HG03442 (cell line): ENCODE measurements at regions not wholly inside any gene's neighbourhood (a gene's known extent, or its start where the extent isn't known, plus 50 kb on each side); places are given as distances from the start of the nearest gene placed in this dataset.
"Not testable (repeated sequence)": the region's sequence is repeated elsewhere in the genome, so short reads cannot be mapped to it uniquely, and the experiment has no call there.

Experiments
- ATAC-seq: cut with Tn5 transposase; IDR thresholded peaks from one replicate; pipeline ENCODE4 v1.9.1; 2021; ENCODE audit warnings: mild to moderate bottlenecking, moderate library complexity; ENCODE audit not compliant: unreplicated experiment

DNA sequence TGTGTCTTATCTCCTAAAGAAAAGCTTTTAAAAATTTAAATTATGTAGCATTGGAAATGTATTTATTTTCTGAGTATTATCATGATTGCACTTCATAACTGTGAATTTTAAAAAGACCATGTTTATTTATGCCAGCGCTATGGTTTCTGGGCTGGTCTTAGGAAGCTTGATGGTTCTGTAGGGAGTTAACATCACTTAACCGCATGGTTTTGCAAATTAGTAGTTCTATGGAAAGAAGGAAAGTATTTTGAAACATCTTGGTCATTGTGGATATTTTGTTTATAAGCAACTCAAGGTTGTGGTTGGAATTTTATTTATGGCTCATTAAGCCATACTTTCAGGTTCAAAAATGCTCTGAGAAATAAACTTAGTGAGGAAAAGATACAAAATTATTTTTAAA lies 549.4 kb downstream of the STK39 start:
- ATAC-seq: no peak

DNA sequence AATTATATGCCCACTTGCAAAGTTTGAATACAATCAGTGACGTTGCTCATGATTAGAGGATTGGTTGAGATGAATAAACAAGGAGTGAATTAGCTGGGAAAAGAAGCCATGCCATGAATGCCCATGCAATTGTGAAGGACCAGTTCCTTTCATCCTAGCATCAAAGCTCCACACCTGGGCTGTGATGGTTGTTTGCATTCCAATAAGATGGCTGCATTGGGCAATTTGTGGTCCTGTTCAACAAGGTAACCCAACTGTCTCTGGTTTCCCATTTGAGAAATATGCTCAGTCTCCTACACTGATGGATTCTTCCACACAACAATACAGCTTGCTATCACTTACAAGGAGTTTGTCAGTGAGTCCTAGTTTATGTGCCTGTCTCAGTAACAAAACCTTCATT lies 550.2 kb downstream of the STK39 start:
- ATAC-seq: no peak

GRCh38 chr2:167692936-167693335 lies 554.5 kb downstream of the STK39 start:
- no peak for ATAC-seq

- no peak for ATAC-seq
Observed at GRCh38 chr2:167692191-167692590, 555.2 kb downstream of the STK39 start.

- ATAC-seq: no peak
Observed at GRCh38 chr2:167689444-167689843, 558.0 kb downstream of the STK39 start.

DNA sequence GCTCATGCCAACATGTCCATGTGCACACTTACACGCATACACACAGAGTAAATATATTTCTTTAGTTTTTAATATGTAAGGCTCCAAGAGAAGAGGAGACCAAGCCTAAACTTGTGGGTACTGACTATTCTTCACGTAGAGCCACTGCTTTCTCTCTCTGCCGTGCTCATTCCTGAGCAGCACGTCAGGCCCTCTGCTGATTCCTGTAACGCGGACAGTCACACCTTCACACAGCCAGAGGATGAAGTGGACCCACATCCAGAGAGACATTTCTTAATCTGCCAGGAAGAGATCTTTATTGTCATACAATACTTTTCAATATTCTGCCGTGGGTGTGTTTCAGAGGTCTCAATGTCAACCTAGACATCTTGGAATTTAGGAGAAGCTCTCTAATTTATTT lies 560.7 kb downstream of the STK39 start:
- ATAC-seq: no peak

GRCh38 chr2:167681234-167682015 lies 566.0 kb downstream of the STK39 start:
- ATAC-seq: no peak

DNA sequence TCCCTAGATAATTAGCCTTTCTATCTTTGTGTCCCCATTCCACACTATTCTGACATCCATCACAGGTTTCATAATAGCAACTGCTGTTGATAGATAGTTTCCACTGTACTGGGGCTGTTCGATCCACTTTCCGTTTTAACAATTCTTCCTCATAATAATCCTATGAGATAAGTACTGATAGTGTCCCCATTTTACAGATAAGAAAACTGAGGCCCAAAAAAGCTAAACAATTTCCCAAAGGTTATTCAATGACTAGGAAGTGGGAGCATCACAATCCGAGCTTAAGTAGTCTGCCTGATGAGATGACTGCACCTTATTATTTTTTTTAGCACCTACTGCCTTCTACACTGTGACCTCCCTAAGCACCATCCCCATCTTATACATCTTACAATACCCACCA lies 569.2 kb downstream of the STK39 start:
- no peak for ATAC-seq

- ATAC-seq: no peak
Observed at GRCh38 chr2:167675906-167676305, 571.5 kb downstream of the STK39 start.

DNA sequence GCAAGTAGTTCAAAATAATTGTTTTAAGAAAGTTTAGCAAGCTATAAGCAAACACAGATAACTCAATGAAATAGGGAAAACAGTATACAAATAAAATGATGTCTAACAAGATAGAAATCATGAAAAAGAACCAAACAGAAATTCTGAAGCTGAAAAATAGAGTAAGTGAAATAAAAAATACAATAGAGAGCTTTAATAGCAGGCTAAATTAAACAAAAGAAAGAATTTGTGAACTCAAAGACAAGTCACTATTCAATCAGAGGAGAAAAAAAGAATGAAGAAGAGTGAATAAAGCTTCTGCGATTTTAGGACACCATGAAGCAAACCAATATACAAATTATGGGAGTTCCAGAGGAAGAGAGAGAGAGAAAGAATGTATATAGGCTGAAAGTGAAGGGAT lies 576.8 kb downstream of the STK39 start:
- ATAC-seq: no peak

GRCh38 chr2:167653131-167653530 lies 594.3 kb downstream of the STK39 start:
- ATAC-seq: no peak

- no peak for ATAC-seq
Observed at GRCh38 chr2:167652401-167652800, 595.0 kb downstream of the STK39 start.

- no peak for ATAC-seq
Observed at GRCh38 chr2:167651406-167652151, 595.8 kb downstream of the STK39 start.

DNA sequence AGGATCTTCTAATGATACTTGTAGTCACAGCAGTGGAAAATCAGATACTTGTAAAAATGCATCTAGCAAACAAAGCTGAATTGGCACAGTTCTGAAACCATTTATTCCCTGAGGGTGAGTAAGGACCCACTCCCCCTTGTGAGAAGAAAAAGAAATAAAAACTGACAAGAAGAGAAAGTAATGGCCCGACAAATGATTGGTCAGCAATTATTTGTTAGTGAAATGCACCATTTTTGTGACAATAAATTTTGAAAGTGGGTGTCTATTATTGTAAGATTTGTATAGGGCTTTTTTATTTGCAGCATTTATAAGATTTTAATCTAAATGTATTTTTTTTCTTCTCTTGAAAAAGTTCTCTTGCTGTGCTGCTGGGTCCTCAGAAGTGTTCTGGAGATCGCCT lies 600.8 kb downstream of the STK39 start:
- no peak for ATAC-seq

DNA sequence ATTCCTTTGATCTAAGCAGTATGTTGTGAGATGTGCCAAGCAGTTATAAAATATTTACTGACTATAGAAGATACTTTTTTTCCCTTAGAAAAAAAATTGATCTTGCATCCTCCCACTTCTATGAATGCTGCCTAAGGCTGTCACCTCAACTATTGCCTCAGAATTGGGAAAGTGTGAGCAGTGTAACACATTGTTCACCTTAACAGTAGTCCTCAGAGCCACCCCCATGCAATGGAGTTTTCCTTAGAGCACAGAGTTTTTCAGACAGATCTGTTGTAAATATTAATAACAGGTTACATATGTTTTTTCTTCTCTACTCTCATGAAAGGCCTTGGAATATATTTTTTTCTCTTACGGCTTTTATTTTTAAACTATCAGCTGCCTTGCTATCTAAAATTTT lies 607.3 kb downstream of the STK39 start:
- ATAC-seq: no peak

GRCh38 chr2:167637741-167638140 lies 609.7 kb downstream of the STK39 start:
- ATAC-seq: no peak

DNA sequence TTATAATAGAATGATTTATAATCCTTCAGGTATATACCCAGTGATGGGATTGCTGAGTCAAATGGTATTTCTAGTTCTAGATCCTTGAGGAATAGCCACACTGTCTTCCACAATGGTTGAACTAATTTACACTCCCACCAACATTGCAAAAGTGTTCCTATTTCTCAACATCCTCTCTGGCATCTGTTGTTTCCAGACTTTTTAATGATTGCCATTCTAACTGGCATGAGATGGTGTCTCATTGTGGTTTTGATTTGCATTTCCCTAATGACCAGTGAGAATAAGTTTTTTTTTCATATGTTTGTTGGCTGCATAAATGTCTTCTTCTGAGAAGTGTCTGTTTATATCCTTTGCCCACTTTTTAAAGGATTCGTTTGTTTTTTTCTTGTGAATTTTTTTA lies 615.1 kb downstream of the STK39 start:
- not testable (repeated sequence) for ATAC-seq

- no peak for ATAC-seq
Observed at GRCh38 chr2:167626961-167627360, 620.4 kb downstream of the STK39 start.

DNA sequence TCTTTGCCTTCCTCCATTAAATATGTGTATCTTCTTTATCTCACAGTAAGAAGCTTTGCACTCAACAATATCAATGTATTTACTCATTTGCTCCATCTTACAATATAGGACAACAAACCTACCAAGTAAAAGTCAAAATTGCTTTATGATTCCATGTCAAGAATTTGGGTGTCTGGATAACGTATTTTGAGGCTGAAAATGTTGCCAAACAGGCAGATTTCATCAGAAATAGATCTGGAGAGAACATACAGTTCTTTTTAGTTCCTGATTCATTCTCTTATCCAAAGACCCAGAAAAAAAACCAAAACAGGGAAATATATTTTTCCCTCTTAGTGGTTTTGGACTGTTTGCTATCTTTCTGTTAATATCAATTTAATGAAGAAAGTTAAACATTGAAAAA lies 621.1 kb downstream of the STK39 start:
- ATAC-seq: no peak

- no peak for ATAC-seq
Observed at GRCh38 chr2:167616997-167617396, 630.4 kb downstream of the STK39 start.

GRCh38 chr2:167613471-167613870 lies 633.9 kb downstream of the STK39 start:
- ATAC-seq: no peak

GRCh38 chr2:167608487-167608886 lies 638.9 kb downstream of the STK39 start:
- no peak for ATAC-seq
